Prostate gland (tissue), 2 donors: ENCODE measurements at regions not wholly inside any gene's neighbourhood (a gene's known extent, or its start where the extent isn't known, plus 50 kb on each side); places are given as distances from the start of the nearest gene placed in this dataset.

Experiments
- CTCF ChIP-seq, 4 experiments: fragments of 200-600 bp in 2 of 4; fragments of 450-650 bp in 2 of 4; sonication (generic) in 2 of 4; IDR thresholded peaks; 1 replicate in 3 of 4; 2 replicates in 1 of 4; pipeline ENCODE4 v1.5.1; 2016 to 2019; ENCODE audit warnings: antibody characterized with exemption in 4 of 4, mild to moderate bottlenecking in 2 of 4, moderate library complexity in 2 of 4
- POLR2A ChIP-seq: fragments of 450-650 bp; IDR thresholded peaks from one replicate; pipeline ENCODE4 v1.6.1; 2016; ENCODE audit warnings: antibody characterized with exemption, mild to moderate bottlenecking
- POLR2AphosphoS5 ChIP-seq: sonication (generic); formaldehyde crosslinking; IDR thresholded peaks from one replicate; pipeline ENCODE4 v1.6.1; 2017; ENCODE audit warnings: antibody characterized with exemption

GRCh38 chr4:126242679-126243390, 928.1 kb downstream of the FAT4 start:
- TF ChIP-seq CTCF (IDR thresholded peaks at IDR 0.05) (no peak), POLR2AphosphoS5 (no peak), POLR2A (no peak)
